ENCODE measurements at regions not wholly inside any gene's neighbourhood (a gene's known extent, or its start where the extent isn't known, plus 50 kb on each side); places are given as distances from the start of the nearest gene placed in this dataset.

GRCh38 chr4:33980361-33980760 lies 2264.0 kb downstream of the ARAP2 start:
- Histone ChIP-seq H3K9me3 (ENCODE audit: control insufficient read depth in 1 of 2, insufficient read depth in 1 of 2, low read depth in 1 of 2, low read length in 2 of 2) (no peaks in the 10 kb centered on the region), H3K79me2 (ENCODE audit: insufficient read depth, low read length) (no peaks in the 10 kb centered on the region), H3K9me2 (ENCODE audit: insufficient read depth) (no peaks in the 10 kb centered on the region), H2AFZ (ENCODE audit: low read depth, low read length, poor library complexity, severe bottlenecking) (no peak overlapping the region), H3K9ac (ENCODE audit: low read length) (no peak overlapping the region), H3K27me3 (ENCODE audit: insufficient read depth, low read length) (no peaks in the 10 kb centered on the region), H3K4me2 (ENCODE audit: low read length) (no peak overlapping the region), H3K4me3 (replicated peaks in 1 of 2; ENCODE audit: low read depth in 1 of 2, low read length in 2 of 2) (no peak overlapping the region), H3K4me1 (ENCODE audit: control insufficient read depth in 1 of 2, insufficient read depth in 2 of 2, low read length in 2 of 2) (no peaks in the 10 kb centered on the region), H3K36me3 (ENCODE audit: control insufficient read depth in 1 of 2, insufficient read depth in 2 of 2, low read length in 2 of 2) (no peaks in the 10 kb centered on the region), H3K27ac (ENCODE audit: low read depth, low read length) (no peak overlapping the region), H4K20me1 (ENCODE audit: insufficient read depth) (no peaks in the 10 kb centered on the region)
- ChIA-PET RAD21 (ENCODE audit: low non-redundant PET in 1 of 2, low total read pairs in 2 of 2, uncharacterized antibody in 2 of 2, unreplicated experiment in 2 of 2) (no interaction called here), POLR2A (no interaction called here), CTCF (no interaction called here)
- TF ChIP-seq EZH2 (IDR thresholded peaks at IDR 0.05) (no peak), JUND (IDR thresholded peaks at IDR 0.05) (no peak), SRF (IDR thresholded peaks at IDR 0.05; ENCODE audit: low read depth) (no peak), FOSL1 (IDR thresholded peaks at IDR 0.05; ENCODE audit: low read depth) (no peak), EZH2phosphoT487 (IDR thresholded peaks at IDR 0.05; ENCODE audit: borderline replicate concordance) (no peak), TCF7L2 (IDR thresholded peaks at IDR 0.05; ENCODE audit: borderline replicate concordance, extremely low read depth, insufficient read depth, insufficient read length) (no peak), EGR1 (IDR thresholded peaks at IDR 0.05; ENCODE audit: low read depth) (no peak), ZFX (IDR thresholded peaks at IDR 0.05) (no peak), SP1 (IDR thresholded peaks at IDR 0.05; ENCODE audit: low read depth) (no peak), YY1 (IDR thresholded peaks at IDR 0.05; ENCODE audit: extremely low read depth, insufficient replicate concordance, low read depth, low read length) (no peak), CEBPB (IDR thresholded peaks at IDR 0.05; ENCODE audit: low read depth) (no peak), ELF1 (IDR thresholded peaks at IDR 0.05; ENCODE audit: borderline replicate concordance, low read depth) (no peak), ATF3 (IDR thresholded peaks at IDR 0.05) (no peak), RAD21 (IDR thresholded peaks at IDR 0.05; ENCODE audit: low read depth) (no peak), POLR2A (IDR thresholded peaks at IDR 0.05; ENCODE audit: borderline replicate concordance, extremely low read depth, insufficient read depth, insufficient read length) (no peak), POLR2AphosphoS5 (IDR thresholded peaks at IDR 0.05; ENCODE audit: low read depth, low read length) (no peak), ZNF274 (IDR thresholded peaks at IDR 0.05; ENCODE audit: low read depth, low read length) (no peak)
- DNase-seq (ENCODE audit: low read depth, low spot score) (no peak), ATAC-seq (no peak)
- intact Hi-C loops (cut with micrococcal nuclease): no loop called here
- no TSS peak for BruUV-seq (replicated peaks)

Data from HCT116 (cell line).